Activated CD4-positive, alpha-beta T cell treated with anti-CD3 and anti-CD28 coated beads, Interleukin-2, amount 10 ng/mL, durations not matched to agents 24 days and 14 days (primary cell): ENCODE measurements at regions not wholly inside any gene's neighbourhood (a gene's known extent, or its start where the extent isn't known, plus 50 kb on each side); places are given as distances from the start of the nearest gene placed in this dataset.

Experiments
- DNase-seq: peaks from one replicate; pipeline ENCODE4 v3.0.0; 2022
- H3K27ac Mint-ChIP-seq: one replicate; pipeline ENCODE4 v1.8.0; 2022; ENCODE audit warnings: mild to moderate bottlenecking, mixed read lengths
- H3K27me3 Mint-ChIP-seq: one replicate; pipeline ENCODE4 v1.8.0; 2022; ENCODE audit warnings: mixed read lengths
- H3K36me3 Mint-ChIP-seq: one replicate; pipeline ENCODE4 v1.8.0; 2022; ENCODE audit warnings: low read depth, mild to moderate bottlenecking, mixed read lengths
- H3K4me1 Mint-ChIP-seq: one replicate; pipeline ENCODE4 v1.8.0; 2021; ENCODE audit warnings: mixed read lengths
- H3K4me3 Mint-ChIP-seq: one replicate; pipeline ENCODE4 v1.8.0; 2022; ENCODE audit warnings: mild to moderate bottlenecking, moderate library complexity, mixed read lengths
- H3K9me3 Mint-ChIP-seq: one replicate; pipeline ENCODE4 v1.8.0; 2021; ENCODE audit warnings: mixed read lengths
- intact Hi-C: fragments of 100-400 bp; cut with micrococcal nuclease; formaldehyde crosslinking; loops from one replicate; pipeline ENCODE4 v1.15.1; 2023

GRCh38 chr10:113267619-113268562 lies 285.0 kb upstream of the HABP2 start:
- H3K27me3 Mint-ChIP-seq = peaks cover 5% of the 10 kb centered on the region
- no peak for DNase-seq
- intact Hi-C loops = no loop called here
- H3K27ac Mint-ChIP-seq = no peak overlapping the region
- no peaks in the 10 kb centered on the region for H3K36me3 Mint-ChIP-seq
- H3K4me1 Mint-ChIP-seq = no peaks in the 10 kb centered on the region
- no peak overlapping the region for H3K4me3 Mint-ChIP-seq
- H3K9me3 Mint-ChIP-seq = no peaks in the 10 kb centered on the region

- Mint-ChIP-seq H3K9me3 (no peaks in the 10 kb centered on the region), H3K36me3 (no peaks in the 10 kb centered on the region), H3K4me1 (no peaks in the 10 kb centered on the region), H3K27ac (no peak overlapping the region), H3K27me3 (no peaks in the 10 kb centered on the region), H3K4me3 (no peak overlapping the region)
- intact Hi-C loops = no loop called here
- no peak for DNase-seq
Measured at GRCh38 chr10:113269333-113269732, 283.5 kb upstream of the HABP2 start.

- Mint-ChIP-seq H3K4me1 (no peaks in the 10 kb centered on the region), H3K9me3 (no peaks in the 10 kb centered on the region), H3K27me3 (no peaks in the 10 kb centered on the region), H3K27ac (no peak overlapping the region), H3K4me3 (no peak overlapping the region), H3K36me3 (no peaks in the 10 kb centered on the region)
- intact Hi-C loops = no loop called here
- DNase-seq = no peak
Measured at GRCh38 chr10:113272511-113272910, 280.3 kb upstream of the HABP2 start.

- Mint-ChIP-seq H3K4me1 (no peaks in the 10 kb centered on the region), H3K36me3 (no peaks in the 10 kb centered on the region), H3K4me3 (no peak overlapping the region), H3K9me3 (no peaks in the 10 kb centered on the region), H3K27me3 (no peaks in the 10 kb centered on the region), H3K27ac (no peak overlapping the region)
- intact Hi-C loops = no loop called here
- no peak for DNase-seq
Measured at GRCh38 chr10:113273181-113274163, 279.4 kb upstream of the HABP2 start.

- Mint-ChIP-seq H3K4me3 (no peak overlapping the region), H3K36me3 (no peaks in the 10 kb centered on the region), H3K27ac (no peak overlapping the region), H3K9me3 (no peaks in the 10 kb centered on the region), H3K27me3 (no peaks in the 10 kb centered on the region), H3K4me1 (no peaks in the 10 kb centered on the region)
- intact Hi-C loops = no loop called here
- DNase-seq = no peak
Measured at GRCh38 chr10:113274176-113274829, 278.6 kb upstream of the HABP2 start.

GRCh38 chr10:113278221-113278620 lies 274.6 kb upstream of the HABP2 start:
- no peak for DNase-seq
- no peak overlapping the region for H3K27ac Mint-ChIP-seq
- no peaks in the 10 kb centered on the region for H3K4me1 Mint-ChIP-seq
- no peaks in the 10 kb centered on the region for H3K27me3 Mint-ChIP-seq
- intact Hi-C loops = no loop called here
- H3K36me3 Mint-ChIP-seq = no peaks in the 10 kb centered on the region
- H3K9me3 Mint-ChIP-seq = no peaks in the 10 kb centered on the region
- H3K4me3 Mint-ChIP-seq = no peak overlapping the region

- no peaks in the 10 kb centered on the region for H3K4me1 Mint-ChIP-seq
- H3K4me3 Mint-ChIP-seq = no peak overlapping the region
- H3K36me3 Mint-ChIP-seq = no peaks in the 10 kb centered on the region
- H3K9me3 Mint-ChIP-seq = no peaks in the 10 kb centered on the region
- no peak overlapping the region for H3K27ac Mint-ChIP-seq
- DNase-seq = no peak
- no peaks in the 10 kb centered on the region for H3K27me3 Mint-ChIP-seq
- intact Hi-C loops = no loop called here
Measured at GRCh38 chr10:113278664-113279063, 274.2 kb upstream of the HABP2 start.

GRCh38 chr10:113279262-113279661 lies 273.6 kb upstream of the HABP2 start:
- Mint-ChIP-seq H3K9me3 (no peaks in the 10 kb centered on the region), H3K4me3 (no peak overlapping the region), H3K36me3 (no peaks in the 10 kb centered on the region), H3K27me3 (no peaks in the 10 kb centered on the region), H3K4me1 (no peaks in the 10 kb centered on the region), H3K27ac (no peak overlapping the region)
- no peak for DNase-seq
- intact Hi-C loops = no loop called here

- Mint-ChIP-seq H3K9me3 (no peaks in the 10 kb centered on the region), H3K27ac (no peak overlapping the region), H3K36me3 (no peaks in the 10 kb centered on the region), H3K27me3 (no peaks in the 10 kb centered on the region), H3K4me1 (no peaks in the 10 kb centered on the region), H3K4me3 (no peak overlapping the region)
- no peak for DNase-seq
- intact Hi-C loops = no loop called here
Measured at GRCh38 chr10:113282564-113282963, 270.3 kb upstream of the HABP2 start.

- Mint-ChIP-seq H3K4me1 (no peaks in the 10 kb centered on the region), H3K27me3 (no peaks in the 10 kb centered on the region), H3K9me3 (no peaks in the 10 kb centered on the region), H3K36me3 (no peaks in the 10 kb centered on the region), H3K27ac (no peak overlapping the region), H3K4me3 (no peak overlapping the region)
- DNase-seq = no peak
- intact Hi-C loops = no loop called here
Measured at GRCh38 chr10:113283189-113283588, 269.7 kb upstream of the HABP2 start.

GRCh38 chr10:113284635-113285034 lies 268.2 kb upstream of the HABP2 start:
- H3K36me3 Mint-ChIP-seq = no peaks in the 10 kb centered on the region

GRCh38 chr10:113285305-113285704 lies 267.5 kb upstream of the HABP2 start:
- Mint-ChIP-seq H3K4me3 (no peak overlapping the region), H3K27ac (no peak overlapping the region), H3K36me3 (no peaks in the 10 kb centered on the region), H3K9me3 (no peaks in the 10 kb centered on the region), H3K4me1 (no peaks in the 10 kb centered on the region), H3K27me3 (no peaks in the 10 kb centered on the region)
- intact Hi-C loops = no loop called here
- no peak for DNase-seq

More at GRCh38 chr10:113284635-113285034, 268.2 kb upstream of the HABP2 start:
- Mint-ChIP-seq H3K9me3 (no peaks in the 10 kb centered on the region), H3K27ac (no peak overlapping the region), H3K4me3 (no peak overlapping the region), H3K4me1 (no peaks in the 10 kb centered on the region), H3K27me3 (no peaks in the 10 kb centered on the region)
- no peak for DNase-seq
- intact Hi-C loops = no loop called here

- Mint-ChIP-seq H3K9me3 (no peaks in the 10 kb centered on the region), H3K36me3 (no peaks in the 10 kb centered on the region), H3K4me1 (no peaks in the 10 kb centered on the region), H3K27ac (no peak overlapping the region), H3K27me3 (no peaks in the 10 kb centered on the region), H3K4me3 (no peak overlapping the region)
- intact Hi-C loops = no loop called here
- DNase-seq = no peak
Measured at GRCh38 chr10:113287592-113287991, 265.3 kb upstream of the HABP2 start.
